Astrocyte (in vitro differentiated cells and primary cell): ENCODE measurements at regions not wholly inside any gene's neighbourhood (a gene's known extent, or its start where the extent isn't known, plus 50 kb on each side); places are given as distances from the start of the nearest gene placed in this dataset.
"Not testable (repeated sequence)": the region's sequence is repeated elsewhere in the genome, so short reads cannot be mapped to it uniquely, and the experiment has no call there.

ENCODE experiments used
- DNase-seq: peaks from one replicate; pipeline ENCODE4 v3.0.0-alpha.2; 2010; ENCODE audit warnings: low read depth
- FAIRE-seq: peaks from 2 replicates; lab custom pipeline; 2011; peaks lifted over from hg19 to GRCh38; lab: Jason Lieb, UNC
- H2AFZ ChIP-seq: 2 replicates; pipeline ENCODE4 v1.6.0; 2012; ENCODE audit warnings: low read depth, low read length, inconsistent platforms
- H3K27ac ChIP-seq: 2 replicates; pipeline ENCODE4 v1.5.1; 2011; ENCODE audit warnings: low read depth, low read length, inconsistent platforms
- H3K27me3 ChIP-seq: 2 replicates; pipeline ENCODE4 v1.6.0; 2011; ENCODE audit warnings: low read length, inconsistent platforms; ENCODE audit not compliant: insufficient read depth
- H3K36me3 ChIP-seq: 2 replicates; pipeline ENCODE4 v1.5.1; 2011; ENCODE audit warnings: low read length, inconsistent platforms; ENCODE audit not compliant: insufficient read depth
- H3K4me1 ChIP-seq: 2 replicates; pipeline ENCODE4 v1.5.1; 2011; ENCODE audit warnings: low read length, inconsistent platforms; ENCODE audit not compliant: insufficient read depth
- H3K4me2 ChIP-seq: 2 replicates; pipeline ENCODE4 v1.6.0; 2012; ENCODE audit warnings: low read length, inconsistent platforms
- H3K4me3 ChIP-seq: 2 replicates; pipeline ENCODE4 v1.5.1; 2011; ENCODE audit warnings: low read depth, mild to moderate bottlenecking, low read length, inconsistent platforms; ENCODE audit not compliant: insufficient read depth
- H3K79me2 ChIP-seq: 2 replicates; pipeline ENCODE4 v1.6.0; 2012; ENCODE audit warnings: mild to moderate bottlenecking, low read length, inconsistent platforms; ENCODE audit not compliant: insufficient read depth
- H3K9ac ChIP-seq: 2 replicates; pipeline ENCODE4 v1.6.0; 2012; ENCODE audit warnings: mild to moderate bottlenecking, low read length, inconsistent platforms
- H3K9me3 ChIP-seq: 2 replicates; pipeline ENCODE4 v1.5.1; 2012; ENCODE audit warnings: low read depth, mild to moderate bottlenecking, low read length, inconsistent platforms; ENCODE audit not compliant: insufficient read depth
- H4K20me1 ChIP-seq: 2 replicates; pipeline ENCODE4 v1.6.0; 2012; ENCODE audit warnings: low read length, inconsistent platforms; ENCODE audit not compliant: insufficient read depth
- H3K27ac Mint-ChIP-seq: one replicate; pipeline ENCODE4 v1.8.0; 2021; ENCODE audit warnings: mild to moderate bottlenecking, mixed read lengths; ENCODE audit not compliant: unreplicated experiment
- H3K27me3 Mint-ChIP-seq: one replicate; pipeline ENCODE4 v1.8.0; 2021; ENCODE audit warnings: low read depth, mixed read lengths; ENCODE audit not compliant: unreplicated experiment
- H3K36me3 Mint-ChIP-seq: one replicate; pipeline ENCODE4 v1.8.0; 2021; ENCODE audit warnings: low read depth, mixed read lengths; ENCODE audit not compliant: unreplicated experiment
- H3K4me1 Mint-ChIP-seq: one replicate; pipeline ENCODE4 v1.8.0; 2021; ENCODE audit warnings: low read depth, mixed read lengths; ENCODE audit not compliant: unreplicated experiment
- H3K4me3 Mint-ChIP-seq: one replicate; pipeline ENCODE4 v1.8.0; 2021; ENCODE audit warnings: mild to moderate bottlenecking, moderate library complexity, mixed read lengths; ENCODE audit not compliant: unreplicated experiment
- H3K9me3 Mint-ChIP-seq: one replicate; pipeline ENCODE4 v1.8.0; 2021; ENCODE audit warnings: mild to moderate bottlenecking, mixed read lengths; ENCODE audit not compliant: unreplicated experiment
- EZH2 ChIP-seq: IDR thresholded peaks from 2 replicates; pipeline ENCODE4 v1.6.1; 2012; ENCODE audit warnings: mild to moderate bottlenecking, low read length, inconsistent platforms; ENCODE audit not compliant: insufficient read depth
- TF ChIP-seq, protein P1 (sequence below): IDR thresholded peaks from 2 replicates; pipeline ENCODE4 v1.5.1; 2011; ENCODE audit warnings: low read depth, mild to moderate bottlenecking, inconsistent platforms, low read length, moderate library complexity; ENCODE audit not compliant: insufficient read depth

DNA sequence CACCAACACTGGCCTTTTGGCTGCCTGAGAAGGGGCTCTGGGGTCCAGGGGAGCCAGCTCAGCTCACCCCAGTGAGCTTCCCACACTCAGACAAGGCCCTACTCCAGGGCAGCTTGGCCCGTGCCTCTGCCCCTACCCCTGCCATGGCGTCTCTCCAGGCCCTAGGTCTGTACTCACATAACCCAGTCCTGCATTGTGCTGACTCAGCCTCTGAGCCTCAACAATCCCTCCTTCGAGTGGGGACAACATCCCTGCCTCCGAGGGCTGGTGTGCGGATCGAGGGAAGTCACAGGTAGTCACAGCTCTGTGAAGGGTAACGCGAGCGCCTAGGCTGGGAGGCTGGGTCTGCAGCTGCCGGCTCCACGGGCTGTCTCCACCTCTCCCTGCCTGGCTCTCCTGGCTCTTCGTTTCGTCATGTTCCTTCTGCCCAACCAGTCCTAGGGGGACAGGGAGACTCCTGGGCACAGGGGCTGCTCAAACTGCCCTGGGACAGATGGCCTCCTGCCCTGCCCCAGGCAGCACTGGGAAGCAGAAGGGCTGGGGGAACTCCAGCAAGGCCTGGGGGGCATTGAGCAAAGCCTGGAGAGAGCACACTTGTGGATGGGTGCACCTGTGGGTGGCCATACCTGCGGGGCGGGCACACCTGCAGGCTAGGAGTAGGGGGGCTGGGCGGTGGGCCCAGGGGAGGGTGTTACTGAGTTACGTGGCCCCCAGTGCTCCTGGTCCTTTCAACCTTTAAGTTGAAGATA, 74.6 kb downstream of the RRM2 start:
- Histone ChIP-seq H2AFZ (no peak overlapping the region), H3K27me3 (no peaks in the 10 kb centered on the region), H4K20me1 (no peaks in the 10 kb centered on the region), H3K79me2 (no peaks in the 10 kb centered on the region), H3K4me2 (no peak overlapping the region), H3K27ac (no peak overlapping the region), H3K4me3 (no peak overlapping the region), H3K9me3 (no peaks in the 10 kb centered on the region), H3K9ac (no peak overlapping the region), H3K4me1 (peaks cover 16% of the 10 kb centered on the region), H3K36me3 (no peaks in the 10 kb centered on the region)
- Mint-ChIP-seq H3K4me3 (no peak overlapping the region), H3K27me3 (peaks cover 15% of the 10 kb centered on the region), H3K9me3 (peaks cover 2% of the 10 kb centered on the region), H3K4me1 (no peaks in the 10 kb centered on the region), H3K27ac (no peak overlapping the region), H3K36me3 (no peaks in the 10 kb centered on the region)
- DNase-seq (no peak), FAIRE-seq (no peak)
- TF ChIP-seq, protein P1, sequence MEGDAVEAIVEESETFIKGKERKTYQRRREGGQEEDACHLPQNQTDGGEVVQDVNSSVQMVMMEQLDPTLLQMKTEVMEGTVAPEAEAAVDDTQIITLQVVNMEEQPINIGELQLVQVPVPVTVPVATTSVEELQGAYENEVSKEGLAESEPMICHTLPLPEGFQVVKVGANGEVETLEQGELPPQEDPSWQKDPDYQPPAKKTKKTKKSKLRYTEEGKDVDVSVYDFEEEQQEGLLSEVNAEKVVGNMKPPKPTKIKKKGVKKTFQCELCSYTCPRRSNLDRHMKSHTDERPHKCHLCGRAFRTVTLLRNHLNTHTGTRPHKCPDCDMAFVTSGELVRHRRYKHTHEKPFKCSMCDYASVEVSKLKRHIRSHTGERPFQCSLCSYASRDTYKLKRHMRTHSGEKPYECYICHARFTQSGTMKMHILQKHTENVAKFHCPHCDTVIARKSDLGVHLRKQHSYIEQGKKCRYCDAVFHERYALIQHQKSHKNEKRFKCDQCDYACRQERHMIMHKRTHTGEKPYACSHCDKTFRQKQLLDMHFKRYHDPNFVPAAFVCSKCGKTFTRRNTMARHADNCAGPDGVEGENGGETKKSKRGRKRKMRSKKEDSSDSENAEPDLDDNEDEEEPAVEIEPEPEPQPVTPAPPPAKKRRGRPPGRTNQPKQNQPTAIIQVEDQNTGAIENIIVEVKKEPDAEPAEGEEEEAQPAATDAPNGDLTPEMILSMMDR = no peak
- TF ChIP-seq EZH2 = no peak

DNA sequence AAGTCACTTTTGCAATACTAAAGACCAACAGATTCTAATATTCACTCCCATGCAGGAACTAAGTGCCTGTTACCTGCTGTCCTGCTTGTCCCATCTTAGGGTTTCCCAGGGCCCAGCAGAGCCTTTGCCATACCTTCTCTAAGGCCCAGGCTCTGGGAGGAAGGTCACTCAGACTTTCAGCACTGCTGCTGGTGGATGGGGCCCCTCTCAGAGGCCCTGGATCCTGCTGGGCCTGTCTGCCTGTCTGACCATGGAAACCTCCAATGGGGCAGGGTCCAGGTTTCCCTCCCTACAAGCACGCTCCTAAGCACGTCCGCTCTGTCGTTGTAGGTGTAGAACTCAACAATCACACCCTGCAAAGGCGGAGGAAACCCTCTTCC, 75.1 kb downstream of the RRM2 start:
- Mint-ChIP-seq H3K4me1 (no peaks in the 10 kb centered on the region), H3K9me3 (peaks cover 5% of the 10 kb centered on the region), H3K27me3 (peaks cover 19% of the 10 kb centered on the region), H3K4me3 (no peak overlapping the region), H3K36me3 (no peaks in the 10 kb centered on the region), H3K27ac (no peak overlapping the region)
- Histone ChIP-seq H4K20me1 (no peaks in the 10 kb centered on the region), H3K9ac (no peak overlapping the region), H3K36me3 (no peaks in the 10 kb centered on the region), H3K9me3 (no peaks in the 10 kb centered on the region), H2AFZ (no peak overlapping the region), H3K4me3 (no peak overlapping the region), H3K27ac (no peak overlapping the region), H3K4me2 (no peak overlapping the region), H3K4me1 (peaks cover 16% of the 10 kb centered on the region), H3K27me3 (no peaks in the 10 kb centered on the region), H3K79me2 (no peaks in the 10 kb centered on the region)
- TF ChIP-seq, protein P1 = no peak
- TF ChIP-seq EZH2 = no peak
- no peak for DNase-seq
- FAIRE-seq = no peak

DNA sequence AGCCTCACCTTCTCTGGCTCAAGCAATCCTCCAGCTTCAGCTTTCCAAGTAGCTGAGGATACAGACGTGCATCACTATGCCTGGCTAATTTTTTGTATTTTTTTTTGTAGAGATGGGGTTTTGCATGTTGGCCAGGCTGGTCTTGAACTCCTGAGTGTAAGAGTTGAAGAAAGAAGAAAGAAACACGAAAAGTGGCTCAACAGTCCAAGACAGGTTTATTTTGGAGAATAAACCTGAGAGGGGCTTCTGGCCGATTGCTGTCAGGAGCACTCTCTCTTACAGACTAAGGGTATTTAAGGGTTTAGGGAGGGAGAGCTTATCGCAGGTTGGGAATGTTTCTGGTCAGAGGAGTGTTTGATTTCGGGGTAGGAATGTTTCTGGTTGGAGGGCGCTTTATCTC, 75.9 kb downstream of the RRM2 start:
- not testable (repeated sequence) for H3K36me3 ChIP-seq, H3K4me1 Mint-ChIP-seq, H3K9me3 ChIP-seq, H3K27me3 ChIP-seq, H2AFZ ChIP-seq, H3K4me3 Mint-ChIP-seq, H4K20me1 ChIP-seq, DNase-seq, H3K79me2 ChIP-seq, H3K9ac ChIP-seq, FAIRE-seq, H3K27ac ChIP-seq, H3K9me3 Mint-ChIP-seq, H3K4me2 ChIP-seq, H3K27ac Mint-ChIP-seq, H3K4me3 ChIP-seq, H3K36me3 Mint-ChIP-seq
- peaks cover 21% of the 10 kb centered on the region for H3K27me3 Mint-ChIP-seq
- H3K4me1 ChIP-seq = peaks cover 16% of the 10 kb centered on the region
